Dendritic cell treated with granulocyte-macrophage colony-stimulating factor and Interleukin-4, amounts not matched to agents 40 ng/mL and 50 ng/mL, for 4 days (primary cell): ENCODE measurements at regions not wholly inside any gene's neighbourhood (a gene's known extent, or its start where the extent isn't known, plus 50 kb on each side); places are given as distances from the start of the nearest gene placed in this dataset.

ENCODE experiments used
- H3K27ac Mint-ChIP-seq: one replicate; pipeline ENCODE4 v1.8.0; 2022; ENCODE audit warnings: mild to moderate bottlenecking, mixed read lengths
- H3K27me3 Mint-ChIP-seq: one replicate; pipeline ENCODE4 v1.8.0; 2022; ENCODE audit warnings: mild to moderate bottlenecking, mixed read lengths
- H3K36me3 Mint-ChIP-seq: one replicate; pipeline ENCODE4 v1.8.0; 2022; ENCODE audit warnings: low read depth, mixed read lengths
- H3K4me1 Mint-ChIP-seq: one replicate; pipeline ENCODE4 v1.8.0; 2022; ENCODE audit warnings: low read depth, mixed read lengths
- H3K4me3 Mint-ChIP-seq: one replicate; pipeline ENCODE4 v1.8.0; 2022; ENCODE audit warnings: mild to moderate bottlenecking, moderate library complexity, mixed read lengths
- H3K9me3 Mint-ChIP-seq: one replicate; pipeline ENCODE4 v1.8.0; 2022; ENCODE audit warnings: mixed read lengths
- intact Hi-C: fragments of 100-400 bp; cut with micrococcal nuclease; formaldehyde crosslinking; loops from one replicate; pipeline ENCODE4 v1.15.0; 2022

DNA sequence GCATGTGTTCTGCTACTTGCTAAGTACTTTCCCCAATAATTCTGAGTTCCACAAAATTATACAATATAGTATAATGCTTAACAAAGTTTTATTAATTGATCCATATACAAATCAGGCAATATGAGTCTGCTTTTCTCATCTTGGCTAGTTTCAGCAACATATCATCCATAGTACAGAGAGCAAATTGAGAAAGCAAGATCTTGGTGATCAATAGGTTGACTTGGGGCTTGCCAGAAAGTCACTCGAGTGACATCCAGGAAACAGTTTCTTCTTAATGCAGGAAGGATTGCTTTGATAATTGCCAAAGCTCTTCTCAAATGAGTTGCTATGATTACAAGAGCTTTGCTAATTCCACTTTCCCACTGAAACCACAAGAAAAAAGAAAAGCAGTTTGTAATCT is 533.6 kb upstream of the NMUR2 start:
- intact Hi-C loops = no loop called here
- peaks cover 37% of the 10 kb centered on the region for H3K9me3 Mint-ChIP-seq

DNA sequence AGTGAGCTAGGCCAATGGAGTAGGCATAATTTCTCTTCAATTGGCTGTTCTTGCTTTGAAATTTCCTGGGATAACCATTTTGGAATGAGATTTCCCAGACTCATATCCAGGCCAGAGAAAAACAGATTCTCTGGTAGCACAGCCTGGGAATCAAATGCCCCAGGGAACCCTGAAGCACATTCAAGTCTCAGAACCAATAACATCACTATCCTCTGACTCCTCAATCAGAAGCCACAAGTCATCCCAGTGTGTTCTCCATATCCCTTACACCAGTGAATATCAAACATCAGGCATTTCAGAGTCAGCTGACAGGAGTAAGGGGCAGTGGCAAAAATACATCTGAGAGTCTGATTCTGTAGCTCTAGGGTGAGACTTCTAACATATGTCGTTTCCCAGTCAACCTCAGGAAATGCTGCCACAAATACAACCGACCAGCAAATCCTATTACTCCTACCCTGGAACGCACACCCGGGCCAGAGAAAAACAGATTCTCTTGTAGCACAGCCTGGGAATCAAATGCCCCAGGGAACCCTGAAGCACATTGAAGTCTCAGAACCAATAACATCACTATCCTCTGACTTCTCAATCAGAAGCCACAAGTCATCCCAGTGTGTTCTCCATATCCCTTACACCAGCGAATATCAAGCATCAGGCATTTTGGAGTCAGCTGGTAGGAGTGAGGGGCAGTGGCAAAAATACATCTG is 537.7 kb upstream of the NMUR2 start:
- no peaks in the 10 kb centered on the region for H3K4me1 Mint-ChIP-seq
- H3K27ac Mint-ChIP-seq = no peak overlapping the region
- intact Hi-C loops = no loop called here
- H3K36me3 Mint-ChIP-seq = no peaks in the 10 kb centered on the region
- H3K27me3 Mint-ChIP-seq = no peaks in the 10 kb centered on the region
- no peak overlapping the region for H3K4me3 Mint-ChIP-seq
- H3K9me3 Mint-ChIP-seq = peaks cover 55% of the 10 kb centered on the region

More for the DNA sequence above, 533.6 kb upstream of the NMUR2 start:
- Mint-ChIP-seq H3K4me3 (no peak overlapping the region), H3K27ac (no peak overlapping the region), H3K4me1 (no peaks in the 10 kb centered on the region), H3K27me3 (no peaks in the 10 kb centered on the region), H3K36me3 (no peaks in the 10 kb centered on the region)

DNA sequence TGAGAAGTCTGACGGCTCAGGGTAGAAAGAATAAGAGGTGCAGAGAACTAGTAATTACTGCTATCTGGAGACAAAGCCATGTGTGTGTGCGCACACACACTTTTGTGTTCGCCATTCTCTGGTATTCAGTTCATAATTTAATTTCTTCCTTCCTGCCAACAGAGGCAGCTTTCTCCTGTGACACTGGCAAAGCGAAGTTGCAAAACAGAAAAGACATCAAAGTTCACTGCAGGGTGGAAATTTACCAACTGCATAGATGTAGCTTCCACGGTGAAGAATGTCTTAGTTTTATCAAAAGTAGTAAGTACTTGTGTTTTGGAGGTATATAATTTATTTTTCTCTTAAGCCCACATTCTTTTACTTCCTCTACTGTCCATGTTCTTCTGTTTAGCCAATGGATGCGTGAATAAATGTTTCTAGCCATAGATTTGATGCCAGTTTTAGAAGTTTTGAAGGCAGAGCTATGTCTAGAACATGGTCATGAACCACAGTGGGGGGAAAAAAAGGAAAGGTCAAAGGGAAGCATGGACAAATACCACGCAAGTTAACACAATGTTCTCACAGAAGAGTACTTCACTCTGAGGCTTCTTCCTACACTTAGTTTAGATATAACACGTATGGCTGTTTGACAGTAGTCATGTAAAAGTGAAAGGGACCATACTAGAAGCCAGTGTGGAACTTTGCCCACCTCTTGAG is 536.5 kb upstream of the GRIA1 start:
- intact Hi-C loops = no loop called here
- H3K4me3 Mint-ChIP-seq = no peak overlapping the region
- H3K9me3 Mint-ChIP-seq = peaks cover 21% of the 10 kb centered on the region
- H3K4me1 Mint-ChIP-seq = no peaks in the 10 kb centered on the region
- no peaks in the 10 kb centered on the region for H3K36me3 Mint-ChIP-seq
- H3K27me3 Mint-ChIP-seq = no peaks in the 10 kb centered on the region
- no peak overlapping the region for H3K27ac Mint-ChIP-seq

DNA sequence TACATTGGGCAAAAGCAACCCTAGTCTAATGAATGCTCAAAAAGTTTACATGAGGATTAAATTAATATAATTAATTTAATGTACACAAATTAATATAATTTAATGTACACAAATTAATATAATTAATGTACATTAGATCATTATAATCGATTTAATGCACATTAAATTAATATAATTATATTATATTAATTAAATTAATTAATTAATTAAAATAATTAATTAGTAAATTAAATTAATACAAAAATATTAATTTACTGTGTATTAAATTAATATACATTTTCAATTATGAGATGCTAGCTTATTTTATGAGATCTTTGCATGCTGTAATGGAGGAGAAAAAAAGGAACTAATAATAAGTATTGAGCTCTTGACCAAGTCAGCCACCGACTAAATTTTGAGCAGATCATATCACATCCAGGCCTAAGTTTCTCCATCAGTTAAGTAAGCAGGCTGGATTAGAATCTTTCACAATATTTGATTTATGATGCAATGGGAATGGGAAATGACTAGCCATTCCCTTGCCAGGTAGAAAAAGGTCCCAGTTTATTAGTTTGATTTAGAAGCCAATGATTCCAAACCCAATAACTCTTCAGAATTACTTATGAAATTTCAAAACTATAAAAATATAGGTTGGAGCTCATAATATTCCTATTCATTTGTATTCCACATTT is 533.4 kb upstream of the GRIA1 start:
- no peak overlapping the region for H3K27ac Mint-ChIP-seq
- intact Hi-C loops = no loop called here
- no peaks in the 10 kb centered on the region for H3K4me1 Mint-ChIP-seq
- H3K36me3 Mint-ChIP-seq = no peaks in the 10 kb centered on the region
- no peaks in the 10 kb centered on the region for H3K27me3 Mint-ChIP-seq
- no peak overlapping the region for H3K4me3 Mint-ChIP-seq
- peaks cover 18% of the 10 kb centered on the region for H3K9me3 Mint-ChIP-seq

DNA sequence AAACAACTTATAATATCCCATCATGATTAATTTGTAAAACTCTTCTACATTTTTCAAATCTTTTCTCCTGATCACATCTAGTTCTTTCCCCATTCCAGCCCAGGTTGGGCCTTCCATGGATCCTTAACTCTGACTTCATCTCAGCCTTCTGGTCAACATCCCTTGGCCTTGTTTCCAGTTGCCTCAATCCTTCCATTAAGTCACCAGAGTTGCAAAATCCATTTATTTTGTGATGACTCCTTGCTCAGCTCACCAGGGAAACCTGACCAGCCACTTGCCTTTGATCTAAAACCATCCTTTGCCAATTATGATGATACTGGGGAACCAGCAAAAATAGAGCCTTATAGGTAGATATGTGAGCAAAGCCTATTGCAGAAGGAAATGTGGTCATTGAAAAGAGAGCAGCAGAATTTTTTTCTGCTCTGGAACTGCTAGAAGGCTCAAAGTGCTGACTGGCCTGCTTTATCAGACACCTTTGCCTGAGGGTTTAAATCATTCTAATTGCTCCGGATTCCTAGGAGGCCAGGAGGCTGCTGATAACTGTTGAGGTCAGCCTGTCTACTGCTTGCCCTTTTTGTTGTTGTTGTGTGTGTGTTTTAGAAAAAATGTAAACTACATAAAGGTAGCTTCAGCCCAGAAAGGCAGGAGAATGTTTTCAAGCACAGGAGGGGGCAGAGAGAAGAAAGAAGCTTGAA is 512.2 kb upstream of the GRIA1 start:
- no peaks in the 10 kb centered on the region for H3K36me3 Mint-ChIP-seq
- no peak overlapping the region for H3K4me3 Mint-ChIP-seq
- no peaks in the 10 kb centered on the region for H3K27me3 Mint-ChIP-seq
- no peak overlapping the region for H3K27ac Mint-ChIP-seq
- intact Hi-C loops = no loop called here
- peaks cover 58% of the 10 kb centered on the region for H3K9me3 Mint-ChIP-seq
- H3K4me1 Mint-ChIP-seq = no peaks in the 10 kb centered on the region

DNA sequence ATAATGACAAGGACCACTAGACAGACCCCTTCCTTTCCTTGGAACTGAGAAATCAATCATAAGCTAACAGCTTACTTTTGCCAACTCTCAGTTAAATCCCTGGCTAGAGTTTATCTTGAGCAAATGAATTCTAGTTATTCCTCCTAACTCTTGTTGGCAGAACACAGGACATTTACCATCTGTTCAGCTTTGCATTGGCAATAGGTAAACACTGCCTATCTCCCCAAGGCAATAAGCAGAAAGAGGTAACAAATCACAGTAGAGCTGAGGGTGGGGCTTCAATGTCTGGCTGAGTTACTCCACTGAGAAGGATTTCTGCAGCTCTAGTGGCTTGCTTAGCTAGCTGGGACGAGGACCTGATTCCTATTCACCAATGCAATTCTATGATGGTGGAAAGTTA is 503.3 kb upstream of the GRIA1 start:
- H3K36me3 Mint-ChIP-seq = no peaks in the 10 kb centered on the region
- intact Hi-C loops = no loop called here

DNA sequence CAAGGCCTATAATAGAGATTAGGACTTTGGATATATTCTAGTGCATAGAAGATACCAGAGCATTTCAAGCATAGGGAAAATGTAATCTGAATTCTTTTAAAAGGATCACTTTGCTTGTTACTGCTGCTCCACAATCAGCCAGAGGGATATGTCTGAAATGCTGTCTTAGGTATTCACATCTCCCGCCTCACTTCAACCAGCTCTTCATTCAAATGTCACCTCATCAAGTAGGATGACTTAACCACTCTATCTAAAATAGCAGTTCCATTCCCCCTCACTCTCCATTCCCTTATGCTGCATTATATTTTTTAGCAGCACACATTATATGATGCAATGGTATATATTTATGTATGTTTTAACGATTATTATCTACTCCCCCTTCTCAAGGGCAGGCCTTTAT is 500.3 kb upstream of the GRIA1 start:
- Mint-ChIP-seq H3K4me3 (no peak overlapping the region), H3K4me1 (no peaks in the 10 kb centered on the region), H3K36me3 (no peaks in the 10 kb centered on the region), H3K27me3 (no peaks in the 10 kb centered on the region), H3K27ac (no peak overlapping the region), H3K9me3 (peaks cover 14% of the 10 kb centered on the region)
- intact Hi-C loops = no loop called here

More for the DNA sequence above, 503.3 kb upstream of the GRIA1 start:
- H3K9me3 Mint-ChIP-seq = peaks cover 20% of the 10 kb centered on the region
- no peaks in the 10 kb centered on the region for H3K4me1 Mint-ChIP-seq
- H3K27ac Mint-ChIP-seq = no peak overlapping the region
- H3K4me3 Mint-ChIP-seq = no peak overlapping the region
- no peaks in the 10 kb centered on the region for H3K27me3 Mint-ChIP-seq

DNA sequence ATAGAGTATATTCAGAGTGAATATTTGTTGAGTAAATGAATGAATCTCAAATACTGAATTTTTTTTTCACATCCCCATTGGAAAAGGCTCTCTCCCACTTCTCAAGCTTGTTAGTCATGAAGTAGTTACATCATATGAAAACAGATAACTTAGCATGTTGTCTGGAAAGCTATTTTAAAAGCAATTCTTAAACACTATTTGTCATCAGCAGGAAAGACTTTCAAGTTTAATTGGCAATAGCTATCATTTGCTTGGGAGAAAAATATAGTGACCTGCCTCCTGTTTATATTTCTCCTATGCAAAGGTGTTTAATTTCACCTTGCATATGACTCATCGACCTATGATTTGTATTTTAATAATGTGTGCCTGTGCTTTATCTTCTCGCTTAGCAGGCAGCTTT is 499.8 kb upstream of the GRIA1 start:
- H3K36me3 Mint-ChIP-seq = no peaks in the 10 kb centered on the region
- H3K4me1 Mint-ChIP-seq = no peaks in the 10 kb centered on the region
- H3K27me3 Mint-ChIP-seq = no peaks in the 10 kb centered on the region
- H3K27ac Mint-ChIP-seq = no peak overlapping the region
- no peak overlapping the region for H3K4me3 Mint-ChIP-seq
- intact Hi-C loops = no loop called here
- peaks cover 14% of the 10 kb centered on the region for H3K9me3 Mint-ChIP-seq

DNA sequence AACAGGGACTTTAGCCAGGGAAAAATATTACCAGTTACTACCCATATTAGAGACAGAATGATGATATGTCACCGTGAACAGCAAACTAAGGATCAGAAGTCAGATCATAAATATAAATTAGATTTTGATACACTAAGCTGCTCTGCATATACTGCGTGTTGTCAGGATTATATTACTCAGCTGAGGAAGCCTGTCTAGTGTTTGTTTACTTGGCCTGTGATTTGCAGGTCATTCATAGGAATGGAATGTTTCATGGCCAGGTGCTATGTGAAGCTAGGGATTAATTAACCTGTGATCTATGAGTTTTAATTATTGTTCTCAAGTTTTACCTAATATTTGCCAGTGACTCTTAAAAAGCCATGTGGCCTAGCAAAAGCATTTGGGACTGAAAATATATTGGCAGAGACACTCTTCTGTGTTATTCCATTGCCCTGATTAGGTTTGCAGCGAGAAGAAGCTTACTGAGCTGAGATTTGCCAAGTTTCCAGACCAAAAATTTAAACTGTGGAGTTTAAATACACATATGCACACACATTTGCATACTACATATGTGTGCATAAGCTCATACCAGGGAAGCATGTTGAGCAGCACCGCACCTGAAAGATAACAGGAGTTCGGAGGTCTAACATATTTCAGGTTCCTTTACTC is 496.3 kb upstream of the GRIA1 start:
- Mint-ChIP-seq H3K36me3 (no peaks in the 10 kb centered on the region), H3K27me3 (no peaks in the 10 kb centered on the region), H3K4me3 (no peak overlapping the region), H3K27ac (no peak overlapping the region), H3K9me3 (peaks cover 9% of the 10 kb centered on the region), H3K4me1 (no peaks in the 10 kb centered on the region)
- intact Hi-C loops = no loop called here

DNA sequence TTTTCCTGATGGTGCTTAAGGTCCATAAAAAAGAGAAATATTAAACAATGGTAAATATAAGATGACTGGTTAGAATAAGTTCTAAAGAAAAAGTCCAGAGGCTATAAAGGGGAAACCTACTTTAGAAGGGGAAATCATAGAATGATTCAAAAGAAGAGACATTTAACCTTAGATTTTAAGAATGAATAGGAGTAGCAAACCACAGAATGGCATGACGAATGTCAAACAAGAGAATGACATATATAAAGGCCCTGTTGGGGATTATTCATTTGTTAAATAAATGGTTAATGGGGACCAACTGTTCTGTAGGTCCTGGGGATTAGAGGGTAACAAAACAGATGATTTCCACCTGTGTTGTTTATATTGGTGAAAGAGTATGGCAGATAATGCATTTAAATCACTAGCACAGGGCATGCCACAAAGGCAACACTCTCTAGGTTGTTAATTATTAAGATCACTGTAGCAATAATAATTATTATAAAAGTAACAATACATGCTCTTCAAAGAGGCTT is 495.2 kb upstream of the GRIA1 start:
- H3K4me3 Mint-ChIP-seq = no peak overlapping the region
- intact Hi-C loops = no loop called here
- H3K9me3 Mint-ChIP-seq = peaks cover 9% of the 10 kb centered on the region
- H3K36me3 Mint-ChIP-seq = no peaks in the 10 kb centered on the region
- H3K27me3 Mint-ChIP-seq = no peaks in the 10 kb centered on the region
- H3K27ac Mint-ChIP-seq = no peak overlapping the region
- no peaks in the 10 kb centered on the region for H3K4me1 Mint-ChIP-seq

DNA sequence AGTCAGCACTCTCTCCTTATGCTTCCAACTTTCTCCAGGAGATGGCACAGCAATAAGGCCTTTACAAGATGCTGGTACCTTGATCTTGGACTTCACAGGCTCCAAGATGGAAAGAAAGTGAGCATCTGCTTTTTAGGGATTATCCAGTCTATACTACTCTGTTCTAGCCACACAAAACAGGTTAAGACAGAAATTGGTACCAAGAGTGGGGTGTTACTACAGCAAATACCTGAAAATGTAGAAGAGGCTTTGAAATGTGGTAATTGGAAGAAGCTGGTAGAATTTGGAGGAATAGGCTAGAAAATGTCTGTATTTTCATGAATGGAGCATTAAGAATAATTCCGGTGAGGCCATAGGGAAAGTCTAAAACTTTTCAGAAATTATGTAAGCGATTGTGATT is 484.8 kb upstream of the GRIA1 start:
- H3K4me3 Mint-ChIP-seq = no peak overlapping the region
- intact Hi-C loops = no loop called here
- no peaks in the 10 kb centered on the region for H3K4me1 Mint-ChIP-seq
- H3K27me3 Mint-ChIP-seq = no peaks in the 10 kb centered on the region
- H3K36me3 Mint-ChIP-seq = no peaks in the 10 kb centered on the region
- peaks cover 37% of the 10 kb centered on the region for H3K9me3 Mint-ChIP-seq
- H3K27ac Mint-ChIP-seq = no peak overlapping the region

DNA sequence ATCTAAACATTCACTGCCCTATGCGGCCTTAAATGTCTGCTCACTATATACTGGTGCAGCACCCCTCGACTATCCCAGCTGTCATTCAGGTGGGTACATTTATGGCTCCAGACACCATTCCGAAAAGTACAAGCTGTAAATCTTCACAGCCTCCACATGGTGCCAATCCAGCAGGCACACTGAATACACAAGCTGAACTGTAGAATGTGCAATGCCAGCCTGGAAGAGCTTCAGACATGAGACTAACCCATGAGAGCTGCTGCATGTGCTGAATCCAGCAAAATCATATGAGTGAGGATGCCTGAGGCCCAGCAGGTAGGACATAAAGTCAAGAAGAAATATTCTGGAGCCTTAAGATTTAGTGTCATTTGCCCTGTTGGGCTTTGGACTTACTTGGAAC is 483.8 kb upstream of the GRIA1 start:
- H3K4me1 Mint-ChIP-seq = no peaks in the 10 kb centered on the region
- peaks cover 44% of the 10 kb centered on the region for H3K9me3 Mint-ChIP-seq
- intact Hi-C loops = no loop called here
- H3K36me3 Mint-ChIP-seq = no peaks in the 10 kb centered on the region
- H3K27me3 Mint-ChIP-seq = no peaks in the 10 kb centered on the region
- H3K27ac Mint-ChIP-seq = no peak overlapping the region
- no peak overlapping the region for H3K4me3 Mint-ChIP-seq

DNA sequence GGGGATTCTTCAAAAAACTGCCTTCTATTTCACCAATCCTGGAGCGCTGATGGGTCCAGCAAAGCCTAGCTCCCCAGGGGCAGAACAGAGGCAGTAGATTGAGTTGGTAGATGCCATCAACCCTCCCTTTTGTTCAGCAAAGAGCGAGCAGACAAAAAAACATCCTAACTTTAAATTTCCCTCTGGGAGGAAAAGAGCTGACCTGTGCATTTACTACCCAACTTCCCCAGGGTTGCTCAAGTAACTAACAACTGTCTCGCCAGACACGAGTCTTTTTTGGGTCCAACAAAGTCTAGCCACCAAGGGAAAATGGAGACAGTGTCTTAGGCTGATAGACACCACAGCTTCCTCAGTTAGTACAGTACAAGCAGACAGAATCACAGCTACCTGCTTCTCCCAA is 476.3 kb upstream of the GRIA1 start:
- Mint-ChIP-seq H3K4me3 (no peak overlapping the region), H3K27ac (no peak overlapping the region), H3K27me3 (no peaks in the 10 kb centered on the region), H3K36me3 (no peaks in the 10 kb centered on the region), H3K4me1 (no peaks in the 10 kb centered on the region), H3K9me3 (peaks cover 33% of the 10 kb centered on the region)
- intact Hi-C loops = no loop called here
